ENCODE measurements at regions not wholly inside any gene's neighbourhood (a gene's known extent, or its start where the extent isn't known, plus 50 kb on each side); places are given as distances from the start of the nearest gene placed in this dataset.

DNA sequence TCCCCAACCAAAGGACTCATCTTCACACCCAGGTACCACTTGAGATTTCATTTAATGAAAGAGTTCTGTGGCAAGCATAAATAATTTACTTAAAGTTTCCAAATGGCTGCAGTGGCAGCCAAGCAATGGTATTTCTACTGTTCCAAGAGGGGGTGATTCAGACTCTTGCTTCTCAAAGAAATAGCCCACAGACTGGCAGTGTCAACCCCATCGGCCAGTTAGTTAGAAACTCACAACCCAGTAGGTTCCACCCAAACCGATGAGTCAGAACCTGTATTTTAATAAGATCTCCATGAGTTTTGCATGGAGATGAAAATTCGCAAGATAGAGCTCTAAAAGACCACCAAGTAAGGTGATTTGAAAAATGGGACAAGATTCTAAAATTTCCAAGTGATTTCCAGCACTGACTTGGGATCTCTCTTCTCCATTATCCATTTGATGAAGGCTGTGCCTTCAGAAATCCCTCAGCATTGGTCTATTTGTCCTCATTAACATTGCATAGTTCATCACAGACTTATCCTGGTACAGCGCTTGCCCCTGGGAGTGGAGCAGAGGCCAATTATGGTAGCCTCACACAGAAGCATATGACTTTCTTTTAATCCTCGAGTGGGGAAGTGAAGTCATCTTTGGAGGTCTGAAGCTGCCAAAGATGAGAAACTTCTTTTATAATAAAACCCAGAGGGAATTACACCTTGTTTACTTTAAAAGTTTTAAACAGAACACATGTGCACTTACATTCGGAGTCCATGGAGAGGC is 361.4 kb upstream of the ID2 start:
- Histone ChIP-seq H3K9me3 (no peaks in the 10 kb centered on the region), H3K27me3 (no peaks in the 10 kb centered on the region), H3K36me3 (no peaks in the 10 kb centered on the region), H3K27ac (no peak overlapping the region), H3K4me1 (peaks cover 0 to 16% (median 0%) of the 10 kb centered on the region in 12 donors), H3K4me3 (no peak overlapping the region)
- WGBS, 4 donors, result 76 to 85% (median 79%) methylated on average over 6 of the region's 6 CpGs
- ATAC-seq (no peak), DNase-seq (no peak)
- no peak for TF ChIP-seq POLR2A (IDR thresholded peaks at IDR 0.05)
- TF ChIP-seq, protein P1, sequence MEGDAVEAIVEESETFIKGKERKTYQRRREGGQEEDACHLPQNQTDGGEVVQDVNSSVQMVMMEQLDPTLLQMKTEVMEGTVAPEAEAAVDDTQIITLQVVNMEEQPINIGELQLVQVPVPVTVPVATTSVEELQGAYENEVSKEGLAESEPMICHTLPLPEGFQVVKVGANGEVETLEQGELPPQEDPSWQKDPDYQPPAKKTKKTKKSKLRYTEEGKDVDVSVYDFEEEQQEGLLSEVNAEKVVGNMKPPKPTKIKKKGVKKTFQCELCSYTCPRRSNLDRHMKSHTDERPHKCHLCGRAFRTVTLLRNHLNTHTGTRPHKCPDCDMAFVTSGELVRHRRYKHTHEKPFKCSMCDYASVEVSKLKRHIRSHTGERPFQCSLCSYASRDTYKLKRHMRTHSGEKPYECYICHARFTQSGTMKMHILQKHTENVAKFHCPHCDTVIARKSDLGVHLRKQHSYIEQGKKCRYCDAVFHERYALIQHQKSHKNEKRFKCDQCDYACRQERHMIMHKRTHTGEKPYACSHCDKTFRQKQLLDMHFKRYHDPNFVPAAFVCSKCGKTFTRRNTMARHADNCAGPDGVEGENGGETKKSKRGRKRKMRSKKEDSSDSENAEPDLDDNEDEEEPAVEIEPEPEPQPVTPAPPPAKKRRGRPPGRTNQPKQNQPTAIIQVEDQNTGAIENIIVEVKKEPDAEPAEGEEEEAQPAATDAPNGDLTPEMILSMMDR (IDR thresholded peaks at IDR 0.05), result no peak
- intact Hi-C loops (cut with DNase I), result no loop called here

DNA sequence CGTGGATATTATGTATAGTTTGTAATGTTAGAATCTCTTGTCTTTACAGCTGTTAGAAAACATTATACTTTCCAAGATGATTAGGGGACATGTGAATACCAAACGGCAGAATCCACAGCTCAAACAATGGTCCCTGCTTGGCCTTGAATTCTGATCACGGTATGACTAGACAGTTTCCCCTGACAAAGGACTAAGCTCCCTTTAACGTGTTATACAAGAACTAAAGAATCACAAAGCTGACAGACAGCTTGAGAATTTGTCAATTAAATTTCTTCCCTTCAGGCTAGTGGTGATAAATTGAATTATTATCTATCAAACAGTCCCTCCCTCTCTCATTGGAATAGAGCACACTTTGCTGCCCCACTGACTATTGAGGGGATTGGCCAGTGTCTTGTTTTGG is 359.2 kb upstream of the ID2 start:
- Histone ChIP-seq H3K4me1 (peaks cover 0 to 9% (median 0%) of the 10 kb centered on the region in 12 donors), H3K27ac (no peak overlapping the region), H3K36me3 (no peaks in the 10 kb centered on the region), H3K27me3 (no peaks in the 10 kb centered on the region), H3K4me3 (no peak overlapping the region), H3K9me3 (no peaks in the 10 kb centered on the region)
- ATAC-seq (no peak), DNase-seq (no peak)
- no peak for TF ChIP-seq POLR2A (IDR thresholded peaks at IDR 0.05)
- TF ChIP-seq, protein P1 (IDR thresholded peaks at IDR 0.05), result no peak
- WGBS, 4 donors, result 83 to 88% (median 84%) methylated on average over 4 of the region's 4 CpGs
- intact Hi-C loops (cut with DNase I), result no loop called here

DNA sequence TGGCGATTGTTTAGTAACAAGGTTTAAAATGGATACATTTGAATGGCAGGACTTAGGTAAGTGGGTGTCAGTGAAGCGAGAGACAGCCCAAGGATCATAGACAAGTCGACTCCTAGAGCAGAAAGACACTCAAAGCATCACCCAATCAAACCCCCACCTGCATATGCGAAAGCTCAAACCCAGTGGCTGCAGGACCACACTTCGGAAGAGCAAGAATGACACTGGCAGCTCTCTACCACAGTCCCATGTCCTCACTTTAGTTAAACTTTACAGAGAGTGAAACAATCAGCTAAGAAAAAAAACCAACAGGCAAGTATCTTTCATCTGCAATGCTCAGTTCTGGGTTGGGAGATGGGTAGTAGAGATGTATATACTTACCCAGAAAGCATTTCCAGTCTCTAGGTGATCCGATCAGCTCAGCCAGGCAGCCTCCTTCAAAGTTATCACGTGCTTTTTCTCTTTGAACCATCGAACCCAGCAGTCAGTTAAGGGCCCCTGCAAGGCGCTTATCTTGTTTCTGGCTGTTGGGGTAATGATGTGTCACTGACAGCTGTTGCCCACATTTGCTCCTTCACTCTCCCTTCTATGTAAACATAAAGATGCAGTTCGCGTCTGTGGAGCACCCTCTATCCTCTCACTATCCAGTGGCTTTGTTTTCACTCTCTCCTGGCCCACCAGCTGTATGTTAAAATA is 357.5 kb upstream of the ID2 start:
- Histone ChIP-seq H3K4me1 (peaks cover 0 to 22% (median 0%) of the 10 kb centered on the region in 12 donors), H3K36me3 (no peaks in the 10 kb centered on the region), H3K9me3 (no peaks in the 10 kb centered on the region), H3K27me3 (no peaks in the 10 kb centered on the region), H3K27ac (no peak overlapping the region), H3K4me3 (no peak overlapping the region)
- TF ChIP-seq, protein P1 (IDR thresholded peaks at IDR 0.05), result no peak
- no peak for TF ChIP-seq POLR2A (IDR thresholded peaks at IDR 0.05)
- intact Hi-C loops (cut with DNase I), result no loop called here
- DNase-seq (no peak), ATAC-seq (no peak)
- 42 to 56% (median 49%) methylated on average over 11 of the region's 11 CpGs for WGBS, 4 donors

DNA sequence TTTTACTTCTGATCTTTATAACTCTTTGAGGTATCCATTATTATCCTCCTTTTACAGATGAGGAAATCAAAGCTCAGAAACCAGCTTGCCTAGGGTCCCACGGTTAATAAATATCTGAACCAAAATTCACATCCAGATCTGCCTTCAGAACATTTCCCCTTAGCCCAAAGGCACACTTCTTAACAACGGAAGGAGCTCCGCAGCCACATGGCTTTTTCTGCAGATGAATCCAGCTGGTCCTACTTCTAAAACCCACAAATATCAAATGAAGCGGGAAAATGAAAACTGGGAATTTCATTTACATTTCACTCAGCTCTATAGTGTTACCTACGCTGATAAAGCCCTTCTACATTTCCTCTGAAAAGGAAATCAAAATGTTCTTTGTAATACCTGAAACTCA is 357.0 kb upstream of the ID2 start:
- no peaks in the 10 kb centered on the region for H3K9me3 ChIP-seq
- ATAC-seq (no peak), DNase-seq (no peak)
- no peak for TF ChIP-seq POLR2A (IDR thresholded peaks at IDR 0.05)
- TF ChIP-seq, protein P1 (IDR thresholded peaks at IDR 0.05), result no peak
- H3K4me3 ChIP-seq, result no peak overlapping the region
- H3K27me3 ChIP-seq, result no peaks in the 10 kb centered on the region
- WGBS, 4 donors, result 69 to 76% (median 73%) methylated on average over 5 of the region's 5 CpGs
- no peak overlapping the region for H3K27ac ChIP-seq
- intact Hi-C loops (cut with DNase I), result no loop called here
- peaks cover 0 to 28% (median 0%) of the 10 kb centered on the region in 12 donors for H3K4me1 ChIP-seq
- H3K36me3 ChIP-seq, result no peaks in the 10 kb centered on the region

Data from heart left ventricle (tissue), 16 donors.